ENCODE measurements at regions not wholly inside any gene's neighbourhood (a gene's known extent, or its start where the extent isn't known, plus 50 kb on each side); places are given as distances from the start of the nearest gene placed in this dataset.
"Not testable (repeated sequence)": the region's sequence is repeated elsewhere in the genome, so short reads cannot be mapped to it uniquely, and the experiment has no call there.

GRCh38 chr14:41549821-41550607 is 56.7 kb upstream of the LRFN5 start:
- no peak for DNase-seq

- no peak for DNase-seq
Measured at GRCh38 chr14:41549282-41549681, 57.4 kb upstream of the LRFN5 start.

GRCh38 chr14:41548666-41549065 is 58.0 kb upstream of the LRFN5 start:
- DNase-seq: no peak

GRCh38 chr14:41541333-41541732 is 65.3 kb upstream of the LRFN5 start:
- no peak for DNase-seq

- no peak for DNase-seq
Measured at GRCh38 chr14:41532255-41532654, 74.4 kb upstream of the LRFN5 start.

- no peak for DNase-seq
Measured at GRCh38 chr14:41521891-41522290, 84.8 kb upstream of the LRFN5 start.

GRCh38 chr14:41518030-41518429 is 88.6 kb upstream of the LRFN5 start:
- DNase-seq: not testable (repeated sequence)

- no peak for DNase-seq
Measured at GRCh38 chr14:41506552-41506951, 100.1 kb upstream of the LRFN5 start.

- no peak for DNase-seq
Measured at GRCh38 chr14:41505491-41505890, 101.2 kb upstream of the LRFN5 start.

GRCh38 chr14:41498959-41499358 is 107.7 kb upstream of the LRFN5 start:
- no peak for DNase-seq

- no peak for DNase-seq
Measured at GRCh38 chr14:41490323-41490722, 116.4 kb upstream of the LRFN5 start.

GRCh38 chr14:41489315-41489972 is 117.2 kb upstream of the LRFN5 start:
- DNase-seq: no peak

GRCh38 chr14:41488401-41488800 is 118.3 kb upstream of the LRFN5 start:
- no peak for DNase-seq

- no peak for DNase-seq
Measured at GRCh38 chr14:41482861-41483260, 123.8 kb upstream of the LRFN5 start.

- DNase-seq: no peak
Measured at GRCh38 chr14:41476526-41476925, 130.2 kb upstream of the LRFN5 start.

- no peak for DNase-seq
Measured at GRCh38 chr14:41461380-41461779, 145.3 kb upstream of the LRFN5 start.

- DNase-seq: no peak
Measured at GRCh38 chr14:41457393-41457792, 149.3 kb upstream of the LRFN5 start.

- DNase-seq: no peak
Measured at GRCh38 chr14:41449066-41449465, 157.6 kb upstream of the LRFN5 start.

- no peak for DNase-seq
Measured at GRCh38 chr14:41446008-41446407, 160.7 kb upstream of the LRFN5 start.

GRCh38 chr14:41423503-41423902 is 183.2 kb upstream of the LRFN5 start:
- no peak for DNase-seq

- not testable (repeated sequence) for DNase-seq
Measured at GRCh38 chr14:41421308-41421707, 185.4 kb upstream of the LRFN5 start.

- DNase-seq: no peak
Measured at GRCh38 chr14:41419709-41420108, 187.0 kb upstream of the LRFN5 start.

GRCh38 chr14:41418851-41419250 is 187.8 kb upstream of the LRFN5 start:
- no peak for DNase-seq

- DNase-seq: no peak
Measured at GRCh38 chr14:41409806-41410205, 196.9 kb upstream of the LRFN5 start.

GRCh38 chr14:41404126-41404525 is 202.6 kb upstream of the LRFN5 start:
- no peak for DNase-seq
